GM12878 (cell line): ENCODE measurements at regions not wholly inside any gene's neighbourhood (a gene's known extent, or its start where the extent isn't known, plus 50 kb on each side); places are given as distances from the start of the nearest gene placed in this dataset.

Experiments
- ATAC-seq: fragments of 200-7000 bp; cut with Tn5 transposase; 3 replicates; pipeline ENCODE4 v1.9.1; 2020; ENCODE audit warnings: mild to moderate bottlenecking, moderate library complexity
- BruUV-seq: library from RNA; stranded (reverse); fragments of 400-500 nt; replicated peaks from 2 replicates; lab custom pipeline; 2021; lab: Mats Ljungman, UMichigan
- CTCF ChIA-PET: fragments of 300-600 bp; sonication (Branson Sonifier 250); formaldehyde crosslinking; extraction: SDS; loops from one replicate; lab custom pipeline; 2021; ENCODE audit warnings: inconsistent platforms; lab: Yijun Ruan, JAX
- POLR2A ChIA-PET: fragments of 350-600 bp; formaldehyde crosslinking; extraction: SDS; loops from one replicate; lab custom pipeline; 2021; ENCODE audit warnings: inconsistent platforms; lab: Charles Lee
- RAD21 ChIA-PET: fragments of 300-600 bp; sonication (Branson Sonifier 250); formaldehyde crosslinking; loops from one replicate; lab custom pipeline; 2023; ENCODE audit warnings: antibody characterized with exemption; ENCODE audit not compliant: unreplicated experiment; lab: Charles Lee
- SMC1A ChIA-PET: fragments of 300-600 bp; sonication (Branson Sonifier 250); formaldehyde crosslinking; loops from one replicate; lab custom pipeline; 2023; ENCODE audit not compliant: unreplicated experiment, uncharacterized antibody; lab: Charles Lee
- DNase-seq: peaks from one replicate; pipeline ENCODE4 v3.0.0-alpha.2; 2011; ENCODE audit warnings: low read depth, low spot score
- FAIRE-seq: peaks from 3 replicates; lab custom pipeline; 2011; peaks lifted over from hg19 to GRCh38; lab: Jason Lieb, UNC
- H2AFZ ChIP-seq: 2 replicates; pipeline ENCODE4 v1.6.0; 2011; ENCODE audit warnings: low read depth, low read length, control low read depth; ENCODE audit not compliant: control insufficient read depth
- H3K27ac ChIP-seq: 2 replicates; pipeline ENCODE4 v1.5.1; 2011; ENCODE audit warnings: control low read depth; ENCODE audit not compliant: control insufficient read depth, insufficient read depth
- H3K27me3 ChIP-seq, 2 experiments: replicated peaks in 1 of 2; 2 replicates each; pipeline versions ENCODE4 v1.6.0 to v1.6.1; 2011; ENCODE audit warnings: low read length in 1 of 2; ENCODE audit not compliant: control insufficient read depth in 2 of 2, insufficient read depth in 2 of 2
- H3K36me3 ChIP-seq, 2 experiments: 2 replicates each; pipeline ENCODE4 v1.5.1; 2011; ENCODE audit warnings: low read length in 1 of 2; ENCODE audit not compliant: control insufficient read depth in 2 of 2, insufficient read depth in 2 of 2
- H3K4me1 ChIP-seq: 2 replicates; pipeline ENCODE4 v1.6.1; 2011; ENCODE audit warnings: mild to moderate bottlenecking, low read length, moderate library complexity, mixed read lengths; ENCODE audit not compliant: control insufficient read depth, insufficient read depth
- H3K4me2 ChIP-seq: 2 replicates; pipeline ENCODE4 v1.6.0; 2011; ENCODE audit warnings: control low read depth; ENCODE audit not compliant: control insufficient read depth, insufficient read depth
- H3K4me3 ChIP-seq: fragments of 200-600 bp; sonication (generic); 2 replicates; pipeline ENCODE4 v1.5.1; 2016
- H3K79me2 ChIP-seq: 2 replicates; pipeline ENCODE4 v1.6.0; 2011; ENCODE audit warnings: low read length; ENCODE audit not compliant: control insufficient read depth, insufficient read depth
- H3K9ac ChIP-seq: 2 replicates; pipeline ENCODE4 v1.8.0; 2011; ENCODE audit warnings: low read length, control low read depth, mixed read lengths; ENCODE audit not compliant: control insufficient read depth, insufficient read depth
- H3K9me3 ChIP-seq: replicated peaks from 3 replicates; pipeline ENCODE4 v1.5.1; 2011; ENCODE audit warnings: mild to moderate bottlenecking, low read length; ENCODE audit not compliant: control insufficient read depth, insufficient read depth
- H4K20me1 ChIP-seq: 2 replicates; pipeline ENCODE4 v1.6.0; 2011; ENCODE audit not compliant: control insufficient read depth, insufficient read depth
- ATF7 ChIP-seq: fragments of 450-650 bp; IDR thresholded peaks from 2 replicates; pipeline ENCODE4 v1.6.1; 2016; ENCODE audit warnings: low read depth, mild to moderate bottlenecking
- CBX5 ChIP-seq: sonication (generic); IDR thresholded peaks from 2 replicates; pipeline ENCODE4 v1.6.1; 2016; ENCODE audit warnings: low read depth, moderate library complexity, mild to moderate bottlenecking, inconsistent platforms
- CTCF ChIP-seq, 3 experiments: IDR thresholded peaks in 2 of 3; conservative IDR thresholded peaks in 1 of 3; 2 replicates each; pipeline ENCODE4 v1.5.1; 2011; ENCODE audit warnings: low read depth in 3 of 3, low read length in 3 of 3, mild to moderate bottlenecking in 3 of 3, control low read depth in 2 of 3, moderate library complexity in 2 of 3, inconsistent platforms in 1 of 3, mixed read lengths in 1 of 3; ENCODE audit not compliant: control insufficient read depth in 2 of 3, insufficient read depth in 1 of 3; ENCODE audit errors: extremely low read depth in 1 of 3
- IRF4 ChIP-seq: IDR thresholded peaks from 2 replicates; pipeline ENCODE4 v1.6.1; 2011; ENCODE audit warnings: low read depth, low read length
- PML ChIP-seq: IDR thresholded peaks from 2 replicates; pipeline ENCODE4 v1.6.1; 2012; ENCODE audit warnings: low read length, inconsistent platforms
- RUNX3 ChIP-seq: IDR thresholded peaks from 2 replicates; pipeline ENCODE4 v1.6.1; 2012; ENCODE audit warnings: low read length, inconsistent platforms
- ZNF217 ChIP-seq: fragments of 450-650 bp; IDR thresholded peaks from 2 replicates; pipeline ENCODE4 v1.6.1; 2017; ENCODE audit warnings: antibody characterized with exemption, mild to moderate bottlenecking
- ZNF687 ChIP-seq: fragments of 450-650 bp; IDR thresholded peaks from 2 replicates; pipeline ENCODE4 v1.6.1; 2017; ENCODE audit warnings: mild to moderate bottlenecking, moderate library complexity
- WGBS: methylation state at CpG from one replicate; pipeline ENCODE4 v1.1.6; 2016; ENCODE audit warnings: low lambda C conversion rate; ENCODE audit not compliant: insufficient replicate concordance, insufficient coverage; ENCODE audit errors: missing lambda C conversion rate; 5-methylcytosine and 5-hydroxymethylcytosine counted together
- in situ Hi-C: fragments of 300-500 bp; cut with MboI; formaldehyde crosslinking; loops from 9 replicates; pipeline ENCODE4 v1.14.3; 2018; ENCODE audit warnings: mixed read lengths
- intact Hi-C: fragments of 100-400 bp; cut with micrococcal nuclease; formaldehyde crosslinking; loops from one replicate; pipeline ENCODE4 v1.14.2; 2022; ENCODE audit not compliant: unreplicated experiment

DNA sequence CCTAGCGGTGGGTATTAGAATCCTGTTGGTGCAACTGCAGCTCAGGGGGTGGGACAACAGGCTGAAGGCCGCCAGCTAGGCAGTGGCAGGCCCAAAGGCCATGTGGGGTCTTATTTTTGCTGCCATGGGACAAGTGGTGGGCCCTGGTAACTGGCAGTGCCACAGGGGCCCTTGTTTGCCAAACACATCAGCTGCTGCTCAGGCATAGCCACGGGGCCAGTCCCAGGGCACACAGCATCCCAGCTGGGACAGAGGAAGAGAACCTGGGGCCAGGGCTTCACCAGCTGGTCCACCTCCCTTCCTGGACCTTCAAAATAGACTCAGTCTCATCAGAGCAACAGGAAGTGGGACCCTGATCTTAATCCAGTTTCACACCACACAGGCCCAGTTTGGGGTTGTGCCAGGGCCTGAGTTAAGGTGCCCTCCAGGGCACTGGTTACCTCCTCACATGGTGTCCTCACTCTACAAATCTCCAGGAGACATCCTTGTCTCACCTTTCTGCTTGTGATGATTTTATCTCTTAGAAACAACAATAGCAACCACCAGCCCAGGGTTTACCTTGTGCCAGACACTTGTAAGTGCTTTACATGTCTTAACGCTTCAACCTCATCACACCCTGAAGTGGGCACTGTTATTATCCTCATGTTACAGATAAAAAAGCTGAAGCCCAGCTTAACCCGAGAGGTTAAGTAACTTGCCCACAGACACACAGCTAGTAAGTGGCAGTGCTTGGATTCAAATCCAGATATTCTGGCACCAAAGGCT is 98.5 kb downstream of the GYPC start:
- ATAC-seq (no peak), DNase-seq (no peak), FAIRE-seq (no peak)
- in situ Hi-C loops (no loop called here), intact Hi-C loops (no loop called here)
- Histone ChIP-seq H3K27ac (no peak overlapping the region), H3K27me3 (no peaks in the 10 kb centered on the region), H3K79me2 (no peaks in the 10 kb centered on the region), H3K4me3 (no peak overlapping the region), H3K9me3 (no peaks in the 10 kb centered on the region; the same call in 2 of the 3 replicates), H2AFZ (no peak overlapping the region), H3K9ac (no peak overlapping the region), H3K36me3 (no peaks in the 10 kb centered on the region), H3K4me2 (no peak overlapping the region), H3K4me1 (no peaks in the 10 kb centered on the region), H4K20me1 (no peaks in the 10 kb centered on the region)
- ChIA-PET CTCF (interaction anchor here (0.5 to 1.5 kb wide), 4 partner anchors 22 to 262 kb away, joined by 3 to 6 read pairs (median 3); no protein-coding TSS in a partner anchor), RAD21 (no interaction called here), POLR2A (no interaction called here), SMC1A (no interaction called here)
- BruUV-seq = no TSS peak
- TF ChIP-seq CBX5 = no peak
- no peak for TF ChIP-seq ZNF687
- TF ChIP-seq ATF7 = no peak
- no peak for TF ChIP-seq RUNX3
- no peak for TF ChIP-seq CTCF (IDR thresholded peaks at IDR 0.05 in 2 of 3, conservative IDR thresholded peaks at IDR 0.05 in 1 of 3; ENCODE audit: control insufficient read depth in 2 of 3, extremely low read depth in 1 of 3, insufficient read depth in 1 of 3, low read depth in 3 of 3, low read length in 3 of 3)
- TF ChIP-seq ZNF217 = no peak
- TF ChIP-seq IRF4 = no peak
- TF ChIP-seq PML = no peak
- 50% methylated on average over 5 of the region's 5 CpGs for WGBS
